GM11168 (cell line): ENCODE measurements at regions not wholly inside any gene's neighbourhood (a gene's known extent, or its start where the extent isn't known, plus 50 kb on each side); places are given as distances from the start of the nearest gene placed in this dataset.
"Not testable (repeated sequence)": the region's sequence is repeated elsewhere in the genome, so short reads cannot be mapped to it uniquely, and the experiment has no call there.

Experiments
- in situ Hi-C: fragments of 300-500 bp; cut with MboI; formaldehyde crosslinking; loops from one replicate; pipeline ENCODE4 v1.12.0; 2022; ENCODE audit warnings: low sequenced_read_pairs; ENCODE audit not compliant: unreplicated experiment

GRCh38 chr9:1522219-1522767 lies 472.1 kb downstream of the DMRT2 start:
- in situ Hi-C loops, result no loop called here

GRCh38 chr9:1528456-1528855 lies 478.3 kb downstream of the DMRT2 start:
- in situ Hi-C loops, result no loop called here

GRCh38 chr9:1530696-1531095 lies 480.5 kb downstream of the DMRT2 start:
- in situ Hi-C loops, result no loop called here

- in situ Hi-C loops, result no loop called here
Observed at GRCh38 chr9:1531424-1531823, 481.3 kb downstream of the DMRT2 start.

- in situ Hi-C loops, result no loop called here
Observed at GRCh38 chr9:1532171-1532570, 482.0 kb downstream of the DMRT2 start.

- in situ Hi-C loops, result no loop called here
Observed at GRCh38 chr9:1535051-1535450, 480.1 kb upstream of the SMARCA2 start.

GRCh38 chr9:1535599-1535998 lies 479.5 kb upstream of the SMARCA2 start:
- in situ Hi-C loops, result no loop called here

- in situ Hi-C loops, result no loop called here
Observed at GRCh38 chr9:1536522-1537170, 478.5 kb upstream of the SMARCA2 start.

- in situ Hi-C loops, result no loop called here
Observed at GRCh38 chr9:1538301-1538700, 476.8 kb upstream of the SMARCA2 start.

GRCh38 chr9:1539216-1539615 lies 475.9 kb upstream of the SMARCA2 start:
- in situ Hi-C loops, result no loop called here

- in situ Hi-C loops, result no loop called here
Observed at GRCh38 chr9:1550636-1551035, 464.5 kb upstream of the SMARCA2 start.

- in situ Hi-C loops, result no loop called here
Observed at GRCh38 chr9:1554081-1555035, 460.8 kb upstream of the SMARCA2 start.

- in situ Hi-C loops, result not testable (repeated sequence)
Observed at GRCh38 chr9:1558666-1559065, 456.5 kb upstream of the SMARCA2 start.

- in situ Hi-C loops, result no loop called here
Observed at GRCh38 chr9:1575939-1576338, 439.2 kb upstream of the SMARCA2 start.

- in situ Hi-C loops, result no loop called here
Observed at GRCh38 chr9:1580215-1580614, 434.9 kb upstream of the SMARCA2 start.

GRCh38 chr9:1581926-1582325 lies 433.2 kb upstream of the SMARCA2 start:
- in situ Hi-C loops, result no loop called here

GRCh38 chr9:1591310-1591709 lies 423.8 kb upstream of the SMARCA2 start:
- in situ Hi-C loops, result no loop called here

- in situ Hi-C loops, result no loop called here
Observed at GRCh38 chr9:1598270-1598669, 416.9 kb upstream of the SMARCA2 start.

GRCh38 chr9:1599961-1600360 lies 415.2 kb upstream of the SMARCA2 start:
- in situ Hi-C loops, result loop anchor here (10.0 kb wide), 1 partner anchor 145 kb away; no protein-coding TSS in a partner anchor

- in situ Hi-C loops, result loop anchor here (10.0 kb wide), 1 partner anchor 150 kb away; no protein-coding TSS in a partner anchor
Observed at GRCh38 chr9:1604942-1605560, 410.1 kb upstream of the SMARCA2 start.

GRCh38 chr9:1606253-1606652 lies 408.9 kb upstream of the SMARCA2 start:
- in situ Hi-C loops, result loop anchor here (10.0 kb wide), 1 partner anchor 151 kb away; no protein-coding TSS in a partner anchor
